ENCODE measurements at regions not wholly inside any gene's neighbourhood (a gene's known extent, or its start where the extent isn't known, plus 50 kb on each side); places are given as distances from the start of the nearest gene placed in this dataset.

DNA sequence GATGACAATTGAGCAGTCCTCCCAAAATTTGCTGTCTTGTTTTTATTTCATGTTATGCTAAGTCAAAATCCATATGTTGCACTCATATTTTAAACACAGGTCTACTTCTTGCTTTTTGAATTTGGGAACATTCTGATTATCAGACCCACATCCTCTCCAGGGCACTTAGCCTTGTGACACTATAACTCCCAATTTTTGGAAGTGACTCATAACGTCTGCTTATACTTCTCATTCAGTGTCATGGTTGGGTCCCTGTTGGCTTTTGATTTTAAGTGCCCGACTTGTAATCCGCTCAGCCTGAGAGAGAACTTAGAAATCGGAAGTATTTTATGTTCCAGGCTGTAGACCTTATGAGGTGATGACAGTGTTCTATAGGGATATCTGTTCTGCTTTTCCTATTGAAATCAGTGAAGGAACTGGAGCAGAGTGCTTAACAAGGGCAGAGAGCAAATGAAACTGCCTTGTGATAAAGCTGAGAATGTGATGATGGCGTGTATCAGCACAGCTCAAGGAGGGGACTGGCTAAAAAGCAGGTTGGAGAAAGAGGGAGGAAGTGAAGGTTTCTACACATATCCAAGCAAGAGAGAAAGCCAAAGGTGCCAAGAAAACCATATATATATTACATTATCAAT, 136.0 kb downstream of the HLX start:
- TF ChIP-seq LEF1 (IDR thresholded peaks at IDR 0.05; ENCODE audit: borderline replicate concordance) (no peak), SP1 (IDR thresholded peaks at IDR 0.05) (no peak)

Data from HEK293T (cell line).